Superior temporal gyrus (tissue), 1 donor: ENCODE measurements at regions not wholly inside any gene's neighbourhood (a gene's known extent, or its start where the extent isn't known, plus 50 kb on each side); places are given as distances from the start of the nearest gene placed in this dataset.
"Not testable (repeated sequence)": the region's sequence is repeated elsewhere in the genome, so short reads cannot be mapped to it uniquely, and the experiment has no call there.

Source experiments
- DNase-seq: peaks from one replicate; pipeline ENCODE4 v3.0.0-alpha.2; 2016; ENCODE audit errors: extremely low spot score

DNA sequence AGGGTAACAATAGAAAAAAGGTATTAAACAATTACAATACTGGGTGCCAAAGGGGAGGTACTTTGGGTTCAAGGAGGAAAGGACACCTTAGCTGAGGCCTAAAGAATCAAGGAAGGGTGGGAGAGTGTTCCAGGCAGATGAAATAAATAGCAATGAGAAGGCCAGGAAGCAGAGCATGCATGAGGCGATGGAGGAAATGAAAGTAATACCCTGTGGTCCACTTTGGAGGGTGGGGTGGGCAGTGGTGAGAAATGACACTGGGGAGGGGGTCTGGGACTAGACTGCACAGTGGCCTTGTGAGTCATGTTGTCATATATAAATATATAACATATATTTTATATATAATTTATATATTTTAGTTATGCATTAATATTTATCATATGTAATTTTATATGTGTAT is 55.9 kb downstream of the BHLHE40 start:
- no peak for DNase-seq

DNA sequence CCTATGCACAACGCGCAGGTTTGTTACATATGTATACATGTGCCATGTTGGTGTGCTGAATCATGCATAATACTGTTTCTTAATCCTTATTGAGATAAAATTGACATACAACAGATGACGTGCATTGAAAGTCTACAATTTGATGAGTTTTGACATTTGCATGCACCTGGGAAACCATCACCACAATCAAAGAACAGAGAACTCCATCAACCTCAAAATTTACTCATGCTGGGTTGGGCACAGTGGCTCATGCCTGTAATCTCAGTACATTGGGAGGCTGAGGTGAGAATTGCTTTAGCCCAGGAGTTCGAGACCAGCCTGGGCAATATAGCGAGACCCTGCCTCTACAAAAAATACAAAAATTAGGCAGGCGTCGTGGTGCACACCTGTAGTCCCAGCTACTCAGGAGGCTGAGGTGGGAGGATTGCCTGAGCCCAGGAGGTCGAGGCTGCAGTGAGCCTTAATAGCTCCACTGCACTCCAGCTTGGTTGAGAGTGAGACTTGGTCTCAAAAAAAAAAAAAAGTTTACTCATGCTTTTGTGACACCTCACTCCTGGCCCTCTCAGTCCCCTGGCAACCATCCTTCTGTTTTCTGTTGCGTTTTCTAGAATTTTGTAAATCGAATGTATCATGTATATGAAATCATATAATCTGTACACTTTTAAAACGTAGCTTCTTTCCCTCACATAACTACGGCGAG is 56.6 kb downstream of the BHLHE40 start:
- DNase-seq, result no peak

DNA sequence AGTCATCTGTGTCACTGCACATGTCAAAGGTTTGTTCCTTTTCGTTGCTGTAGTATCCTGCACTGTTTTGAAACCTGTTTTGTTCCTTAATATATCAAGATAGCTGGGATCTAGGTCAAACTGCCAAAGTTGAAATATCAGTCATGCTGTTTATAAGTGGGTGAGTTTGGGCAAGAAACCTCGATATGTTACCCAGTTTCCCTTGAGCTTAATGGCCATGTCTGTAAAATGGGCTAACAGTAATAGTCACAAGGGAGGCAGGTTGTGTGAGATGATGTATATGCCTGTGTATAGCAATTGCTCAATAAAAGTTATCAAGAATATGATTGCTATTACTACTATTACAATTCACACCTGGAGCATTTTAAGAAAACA is 57.1 kb downstream of the BHLHE40 start:
- DNase-seq, result no peak

DNA sequence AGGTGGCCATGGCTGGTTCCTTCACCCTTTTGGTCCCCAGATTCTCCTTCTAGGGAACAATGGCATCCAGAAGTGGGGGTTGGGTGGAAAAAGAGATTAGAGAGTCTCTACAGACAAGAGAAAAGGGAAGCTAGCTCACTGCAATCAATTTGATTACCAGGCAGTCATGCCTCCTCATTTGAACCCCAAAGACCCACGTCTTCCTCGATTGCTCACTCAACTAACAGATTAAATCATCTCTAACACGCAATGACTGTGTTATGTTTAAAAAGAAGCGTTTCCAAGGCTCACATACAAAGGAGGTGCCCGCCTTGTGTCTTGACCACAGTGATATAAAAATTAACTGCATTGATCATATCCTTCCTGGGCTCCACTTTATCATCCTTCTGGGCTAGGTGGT is 57.6 kb downstream of the BHLHE40 start:
- no peak for DNase-seq

DNA sequence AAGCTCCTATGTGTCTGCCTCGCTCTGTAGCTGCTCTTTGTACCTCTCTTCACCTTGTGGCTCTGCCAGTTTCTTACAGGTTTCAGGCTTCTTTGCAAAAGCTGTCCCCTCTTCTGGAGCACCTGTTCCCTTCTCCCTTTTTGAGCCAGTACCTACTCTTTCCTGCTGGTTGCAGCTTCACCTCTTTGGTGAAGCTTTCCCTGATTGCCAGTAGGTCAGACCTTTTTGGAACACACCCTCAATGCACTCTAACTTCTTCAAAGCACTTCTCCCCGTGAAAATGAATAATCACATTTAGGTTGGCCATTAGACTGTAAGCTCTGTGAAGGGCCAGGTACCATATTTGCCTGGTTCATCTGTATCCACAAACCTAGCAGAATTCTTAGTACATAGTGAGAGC is 60.3 kb downstream of the BHLHE40 start:
- no peak for DNase-seq

DNA sequence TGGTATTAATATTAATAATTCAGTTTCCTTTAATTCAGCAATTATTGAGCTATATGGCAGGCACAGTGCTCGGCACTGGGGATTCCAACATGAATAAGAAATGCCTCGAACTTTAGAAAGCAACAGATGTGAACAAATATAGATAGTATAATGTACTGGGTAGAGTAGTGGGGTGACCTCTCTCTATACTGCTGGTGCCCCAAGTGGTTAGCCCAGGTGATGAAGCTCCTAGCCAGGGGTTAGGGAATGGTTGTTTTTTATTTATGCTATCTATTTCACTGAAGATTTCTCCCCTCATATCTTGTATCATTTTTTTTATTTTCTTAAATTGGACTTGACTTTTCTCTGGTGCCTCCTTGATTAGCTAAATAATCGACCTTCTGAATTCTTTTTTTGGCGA is 62.1 kb downstream of the BHLHE40 start:
- DNase-seq, result no peak

DNA sequence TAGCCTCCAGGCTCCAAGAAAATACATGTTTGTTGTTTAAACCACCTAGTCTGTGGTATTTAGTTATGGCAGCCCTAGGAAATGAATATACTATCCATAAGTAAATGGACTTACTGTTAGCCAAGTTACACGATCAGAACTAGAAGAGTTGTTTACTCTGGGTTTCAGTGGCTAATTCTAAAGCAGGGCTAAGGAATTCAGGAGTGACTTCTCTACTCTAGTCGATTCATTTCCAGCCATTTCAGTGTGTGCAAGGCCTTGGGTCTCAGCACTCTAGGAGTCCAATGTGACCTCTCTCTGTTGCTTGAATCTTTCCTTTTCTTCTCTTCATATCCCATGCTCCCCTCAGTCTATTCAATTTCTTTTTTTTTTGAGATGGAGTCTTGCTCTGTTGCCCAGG is 66.7 kb downstream of the BHLHE40 start:
- no peak for DNase-seq

DNA sequence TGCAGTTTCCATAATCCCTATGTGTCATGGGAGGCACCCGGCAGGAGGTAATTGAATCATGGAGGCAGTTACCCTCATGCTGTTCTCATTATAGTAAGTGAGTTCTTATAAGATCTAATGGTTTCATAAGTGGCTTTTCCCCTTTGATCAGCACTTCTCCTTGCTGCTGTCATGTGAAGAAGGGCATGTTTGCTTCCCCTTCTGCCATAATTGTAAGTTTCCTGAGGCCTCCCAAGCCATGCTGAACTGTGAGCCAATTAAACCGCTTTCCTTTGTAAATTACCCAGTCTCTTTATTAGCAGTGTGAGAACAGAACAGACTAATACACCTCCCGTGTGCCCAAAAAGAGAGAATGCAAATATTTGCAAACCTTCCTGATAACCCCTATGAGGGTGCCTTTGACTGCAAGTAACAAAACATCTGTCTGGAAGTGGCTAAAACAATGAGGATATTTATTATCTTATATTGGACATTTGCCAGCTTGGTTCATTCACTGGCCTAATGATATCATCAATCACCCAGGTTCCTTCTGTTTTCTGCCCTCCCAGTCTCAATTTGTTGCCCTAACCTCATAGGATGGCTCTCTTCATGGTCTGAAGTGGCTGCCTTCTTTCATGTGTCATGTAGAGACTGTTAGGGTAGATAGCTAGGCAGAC is 68.7 kb downstream of the BHLHE40 start:
- no peak for DNase-seq

DNA sequence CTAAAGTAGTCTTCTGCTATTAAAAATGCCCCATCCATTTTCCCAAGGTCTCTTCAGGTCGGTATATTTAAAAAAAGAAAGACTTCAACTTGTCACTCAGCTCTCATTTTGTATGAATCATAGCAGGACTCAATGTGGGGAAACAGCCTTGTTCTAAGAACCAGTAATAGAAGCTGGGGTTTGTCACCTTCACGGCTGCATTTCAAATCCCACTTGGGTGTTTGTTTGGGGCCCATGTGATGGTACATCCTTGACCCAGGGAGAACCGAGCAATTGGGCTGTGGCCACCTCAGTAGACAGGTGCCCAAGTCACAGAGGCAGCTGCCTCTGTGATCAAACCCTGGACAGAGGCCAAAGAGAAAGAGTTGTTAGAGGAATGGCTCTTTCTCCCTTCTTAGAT is 70.3 kb upstream of the ARL8B start:
- DNase-seq, result no peak

DNA sequence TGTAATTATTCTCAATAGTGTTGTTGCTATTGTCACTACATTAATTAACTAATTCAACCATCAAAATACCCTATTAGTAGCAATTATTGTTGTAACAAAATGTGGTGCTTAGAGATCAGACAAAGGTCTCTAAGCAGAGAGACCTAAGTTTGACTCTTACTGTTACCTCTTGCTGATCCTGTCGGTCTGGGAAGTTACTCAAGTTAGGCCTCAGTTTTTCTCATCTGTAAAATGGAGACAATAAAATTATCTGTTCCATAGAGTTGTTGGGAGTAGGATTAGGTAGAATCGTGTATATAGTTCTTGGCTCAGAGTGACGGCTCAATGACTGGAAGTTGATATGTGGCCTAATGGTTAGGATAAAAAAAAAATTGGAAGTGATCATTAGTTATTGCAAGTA is 69.8 kb upstream of the ARL8B start:
- DNase-seq, result no peak

DNA sequence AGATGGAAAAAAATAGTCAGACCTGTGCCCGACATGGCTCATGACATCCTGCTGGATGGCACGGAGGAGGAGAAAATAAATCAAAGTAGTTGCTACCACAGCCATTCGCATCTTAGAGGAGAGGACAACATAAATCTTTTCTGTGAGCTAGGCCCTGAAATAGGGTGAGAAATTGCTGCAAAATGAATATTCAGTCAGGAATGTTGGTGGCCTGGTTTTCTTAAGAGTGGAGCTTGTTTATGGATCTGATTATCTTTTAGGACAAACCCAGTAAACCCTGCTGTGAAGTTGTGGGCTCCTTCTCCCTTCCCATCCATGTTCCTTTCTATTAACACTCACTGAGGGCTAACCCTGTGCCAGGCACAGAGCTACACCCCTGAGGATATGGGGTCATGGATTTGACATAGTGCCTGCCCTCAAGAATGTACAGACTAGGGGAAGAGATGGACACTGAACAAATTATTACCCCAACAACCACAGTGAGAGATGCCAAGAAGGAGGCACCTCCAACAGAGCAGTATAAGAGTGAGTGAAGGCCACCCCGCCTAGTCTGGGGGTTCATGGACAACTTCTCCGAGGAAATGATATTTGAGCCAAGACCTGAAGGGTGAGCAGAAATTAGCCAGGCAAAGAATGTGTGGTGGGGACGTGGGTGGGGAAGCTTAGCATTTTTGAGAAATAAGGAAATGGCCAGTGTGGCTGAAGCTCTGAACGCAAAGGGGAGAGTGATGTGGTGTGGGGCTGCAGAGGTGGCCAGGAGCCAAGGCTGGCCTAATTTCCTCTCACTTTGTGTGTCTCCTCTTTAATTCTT is 68.9 kb upstream of the ARL8B start:
- no peak for DNase-seq

DNA sequence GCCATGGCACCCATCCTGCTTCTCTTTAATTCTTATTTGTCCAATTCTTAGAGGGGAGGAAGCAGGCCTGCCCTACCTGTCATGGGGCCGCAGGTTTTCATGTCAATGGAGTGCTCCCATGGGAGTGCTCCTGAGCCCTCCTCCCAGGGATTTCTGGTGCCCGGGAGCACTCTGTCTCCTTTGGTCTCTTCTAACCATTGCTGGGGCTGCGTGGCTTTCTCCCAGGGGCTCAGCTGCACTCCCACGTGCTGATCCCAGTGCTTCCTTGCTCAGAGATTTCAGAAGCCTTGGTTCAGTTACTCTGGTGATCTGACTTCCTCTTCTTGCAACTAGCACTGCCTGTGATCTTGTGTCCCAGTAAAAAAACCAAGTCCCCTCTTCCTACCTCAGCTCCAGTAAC is 68.0 kb upstream of the ARL8B start:
- no peak for DNase-seq

DNA sequence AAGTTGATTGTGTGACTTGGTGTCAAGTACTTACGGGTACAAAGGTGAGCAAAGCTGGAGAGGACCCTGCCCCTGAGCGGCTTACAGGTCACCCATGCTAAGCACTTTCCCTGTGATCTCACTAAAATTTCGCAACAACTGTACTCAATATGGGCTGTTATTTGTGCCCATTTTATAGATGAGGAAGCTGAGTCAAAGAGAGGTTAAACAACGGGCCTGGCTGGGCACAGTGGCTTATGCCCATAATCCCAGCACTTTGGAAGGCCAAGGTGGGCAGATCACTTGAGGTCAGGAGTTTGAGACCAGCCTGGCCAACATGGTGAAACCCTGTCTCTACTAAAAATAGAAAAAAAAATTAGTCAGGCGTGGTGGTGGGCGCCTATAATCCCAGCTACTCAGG is 67.5 kb upstream of the ARL8B start:
- not testable (repeated sequence) for DNase-seq

DNA sequence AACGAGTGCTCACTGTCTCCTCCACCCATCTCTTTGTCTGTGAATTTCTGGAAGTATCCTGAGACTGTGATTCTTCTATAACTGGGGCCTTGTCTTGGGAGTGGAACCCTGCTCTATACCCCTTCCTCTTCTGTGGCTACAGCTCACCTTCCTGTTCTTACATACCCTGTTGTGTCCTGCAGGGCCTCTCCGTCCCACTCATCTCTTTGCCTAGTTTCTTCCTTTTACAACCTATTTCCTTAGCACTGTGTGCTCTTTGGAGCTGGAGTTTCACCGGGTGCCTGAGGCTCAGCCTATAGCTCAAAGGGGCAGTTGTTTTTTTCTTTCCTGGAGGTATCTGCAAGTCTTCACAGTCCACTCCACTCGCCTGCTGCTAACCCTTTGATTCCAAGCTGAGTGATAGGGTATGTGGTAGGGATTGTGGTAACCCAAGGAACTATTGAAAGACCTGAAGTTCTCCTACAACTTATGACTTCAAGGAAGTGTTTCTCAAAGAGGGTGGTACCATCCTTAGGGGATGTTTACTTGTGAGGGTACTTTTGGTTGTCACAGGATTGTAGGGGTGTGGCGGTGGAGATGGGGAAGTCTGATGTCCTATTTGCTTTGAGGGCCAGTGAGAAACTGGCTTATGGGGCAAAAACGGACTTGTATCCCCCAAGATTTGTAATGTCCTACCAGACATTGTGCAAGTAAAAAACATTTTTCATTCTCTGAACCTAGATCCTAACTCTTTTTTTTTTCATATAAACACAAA is 66.6 kb upstream of the ARL8B start:
- no peak for DNase-seq

DNA sequence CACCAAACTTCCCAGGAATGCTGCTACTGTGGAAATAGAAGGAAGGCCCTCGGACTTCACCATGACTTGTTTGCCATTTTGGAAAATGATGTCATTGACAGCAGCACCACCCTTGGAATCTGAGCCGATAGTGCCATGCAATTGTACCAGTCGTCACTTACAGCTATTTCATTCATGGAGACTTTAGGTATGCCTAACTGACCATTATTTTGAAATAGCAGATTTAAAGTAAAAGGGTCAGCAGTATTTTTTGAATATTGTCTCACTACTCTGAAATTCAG is 66.0 kb upstream of the ARL8B start:
- no peak for DNase-seq

DNA sequence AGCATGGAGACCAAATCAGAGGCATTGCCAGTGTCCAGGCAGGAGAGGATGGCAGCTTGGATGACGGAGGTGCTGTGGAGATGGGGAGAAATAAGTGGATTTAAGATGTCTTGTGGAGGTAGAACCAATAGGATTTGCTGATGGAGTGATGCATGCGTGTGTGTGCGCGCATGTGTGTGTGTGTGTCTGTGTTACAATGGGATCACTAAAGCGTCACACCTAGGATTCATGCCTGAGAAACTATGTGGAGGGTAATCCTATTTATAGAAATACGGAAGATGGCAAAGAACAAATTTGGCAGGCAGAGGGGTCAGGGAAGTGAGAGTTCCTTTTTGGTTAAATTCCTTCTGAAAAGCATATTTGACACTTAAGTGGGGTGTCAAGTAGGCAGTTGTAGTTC is 64.8 kb upstream of the ARL8B start:
- DNase-seq, result no peak

DNA sequence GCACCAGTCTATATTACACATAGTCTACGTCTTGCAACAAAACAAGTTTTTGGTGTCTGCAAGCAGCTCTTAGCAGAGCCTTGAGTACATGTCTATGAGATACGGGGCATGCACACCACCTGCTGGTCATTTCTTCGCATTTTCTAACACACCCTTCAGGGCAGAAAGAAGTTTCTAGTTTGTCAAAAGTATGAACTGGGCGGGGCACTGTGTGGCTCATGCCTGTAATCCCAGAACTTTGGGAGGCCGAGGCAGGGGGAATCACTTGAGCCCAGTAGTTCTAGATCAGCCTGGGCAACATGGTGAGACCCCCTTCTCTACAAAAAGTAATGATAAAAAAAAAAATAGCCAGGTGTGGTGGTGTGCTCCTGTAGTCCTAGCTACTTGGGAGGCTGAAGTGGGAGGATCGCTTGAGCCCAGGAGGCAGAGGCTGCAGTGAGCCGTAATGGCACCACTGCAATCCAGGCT is 64.2 kb upstream of the ARL8B start:
- peak; percentile 81 for DNase-seq

DNA sequence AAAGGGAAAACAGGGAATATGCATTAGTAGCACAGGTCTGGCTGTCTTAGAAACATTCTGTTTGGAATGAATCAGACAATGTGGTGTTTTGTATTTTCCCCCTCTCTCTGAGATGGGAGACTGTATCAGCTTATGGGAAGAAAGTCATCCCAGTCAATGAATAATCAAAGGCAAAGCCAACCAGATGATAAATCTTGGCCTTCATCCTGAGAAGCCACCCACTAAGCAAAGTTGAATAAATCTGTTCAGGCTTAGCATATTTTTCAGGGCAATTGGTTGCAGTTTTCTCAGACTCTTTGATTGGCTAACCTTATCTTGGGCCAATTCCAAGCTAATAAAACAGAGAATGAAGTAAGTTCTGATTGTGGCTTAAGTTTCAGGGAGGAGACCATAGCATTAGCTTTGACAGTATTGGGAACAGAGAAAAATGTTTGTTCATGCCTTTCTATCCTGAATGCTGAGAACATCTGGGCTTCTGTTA is 63.6 kb upstream of the ARL8B start:
- DNase-seq, result no peak

DNA sequence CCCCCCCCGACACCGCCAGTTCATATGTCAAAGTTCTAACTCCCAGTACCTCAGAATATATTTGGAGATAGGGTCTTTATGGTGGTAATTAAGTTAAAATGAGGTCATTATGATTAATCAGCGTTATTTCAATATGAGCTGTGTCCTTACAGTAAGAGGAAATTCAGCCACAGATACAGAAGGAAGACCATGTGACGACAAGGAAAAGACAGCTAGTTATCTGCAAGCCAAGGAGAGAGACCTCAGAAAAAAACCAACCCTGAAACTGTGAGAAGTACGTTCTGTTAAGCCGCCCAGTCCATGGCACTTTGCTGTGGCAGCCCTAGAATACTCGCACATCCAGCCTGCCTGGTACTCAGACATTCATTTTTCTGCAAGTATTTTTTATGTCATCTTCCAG is 62.3 kb upstream of the ARL8B start:
- DNase-seq, result no peak

DNA sequence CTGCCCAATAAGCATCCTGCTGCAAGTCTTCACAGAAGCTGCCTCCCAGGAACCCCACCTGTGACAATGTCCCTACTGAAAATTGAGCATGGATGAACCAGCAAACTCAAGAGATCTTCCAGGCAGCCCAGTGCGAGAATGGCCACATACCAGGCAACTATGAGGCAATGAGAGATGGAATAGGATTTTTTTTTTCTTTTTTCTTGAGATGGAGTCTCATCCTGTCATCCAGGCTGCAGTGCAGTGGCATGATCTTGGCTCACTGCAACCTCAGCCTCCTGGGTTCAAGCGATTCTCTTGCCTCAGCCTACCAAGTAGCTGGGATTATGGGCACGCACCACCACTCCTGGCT is 60.9 kb upstream of the ARL8B start:
- no peak for DNase-seq

DNA sequence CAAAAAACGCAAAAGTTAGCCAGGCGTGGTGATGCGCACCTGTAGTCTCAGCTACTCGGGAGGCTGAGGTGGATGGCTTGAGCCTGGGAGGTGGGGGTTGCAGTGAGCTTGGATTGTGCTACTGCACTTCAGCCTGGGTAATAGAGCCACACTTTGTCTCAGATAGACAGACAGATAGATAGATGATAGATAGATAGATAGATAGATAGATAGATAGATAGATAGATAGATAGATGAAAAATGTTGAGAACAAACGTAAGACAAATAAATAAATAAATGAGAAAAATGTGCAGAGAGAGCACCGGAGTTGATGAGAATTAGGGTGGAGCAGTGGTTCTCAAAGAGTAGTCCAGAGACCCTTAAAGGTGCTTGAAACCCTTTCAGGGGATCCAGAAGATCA is 58.4 kb upstream of the ARL8B start:
- no peak for DNase-seq

DNA sequence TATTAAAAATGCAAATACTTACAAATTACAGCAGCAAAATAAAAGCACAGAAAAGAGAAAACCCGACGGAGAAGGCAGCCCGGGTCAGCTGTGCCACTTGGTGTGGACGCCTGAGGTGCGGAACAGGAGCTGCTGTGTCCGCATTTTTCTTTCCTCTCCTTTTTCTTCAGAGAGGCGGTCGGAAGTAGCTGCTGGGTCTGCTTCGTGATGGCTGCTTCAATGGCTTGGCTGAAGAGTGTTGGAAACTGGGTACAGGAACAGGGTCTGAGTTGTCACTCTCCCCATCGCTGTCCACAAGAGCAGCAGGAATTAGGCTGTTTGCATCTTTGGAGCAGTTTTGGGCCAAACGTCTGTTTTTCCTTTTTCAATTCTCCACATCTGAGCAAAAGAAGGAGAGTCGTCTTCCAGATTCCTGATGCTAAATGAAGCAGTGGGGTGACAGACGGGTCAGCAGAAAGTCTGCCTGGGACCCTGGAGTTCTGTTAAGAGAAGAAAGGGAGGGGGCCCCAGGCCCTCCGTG is 53.5 kb upstream of the ARL8B start:
- DNase-seq, result no peak
